HG03097 (cell line): ENCODE measurements at regions not wholly inside any gene's neighbourhood (a gene's known extent, or its start where the extent isn't known, plus 50 kb on each side); places are given as distances from the start of the nearest gene placed in this dataset.

Experiments used
- ATAC-seq: cut with Tn5 transposase; IDR thresholded peaks from one replicate; pipeline ENCODE4 v1.9.1; 2021; ENCODE audit not compliant: unreplicated experiment, low FRiP score

- no peak for ATAC-seq
These were observed 325.5 kb downstream of the KCNRG start for GRCh38 chr13:50340551-50341287.

- no peak for ATAC-seq
These were observed 326.3 kb downstream of the KCNRG start for GRCh38 chr13:50341526-50341925.

GRCh38 chr13:50344717-50345116 lies 329.5 kb downstream of the KCNRG start:
- ATAC-seq: no peak

DNA sequence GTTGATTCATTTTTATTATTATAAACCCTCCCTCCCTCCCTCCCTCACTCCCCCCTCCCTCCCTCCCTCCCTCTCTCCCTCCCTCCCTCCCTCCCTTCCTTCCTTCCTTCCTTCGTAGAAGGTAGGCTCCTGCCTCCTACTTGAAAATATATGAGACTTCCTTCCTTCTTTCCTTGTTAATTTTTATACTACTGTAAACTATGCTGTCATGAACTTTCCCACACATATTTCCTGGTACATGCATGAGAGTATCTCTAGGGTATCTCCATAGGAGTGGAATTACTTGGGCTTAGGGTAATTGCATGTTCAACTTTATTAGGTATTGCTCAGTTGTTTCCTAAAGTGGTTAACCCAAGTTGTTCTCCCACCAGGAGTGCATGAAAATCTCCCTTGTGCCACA lies 330.6 kb downstream of the KCNRG start:
- no peak for ATAC-seq

DNA sequence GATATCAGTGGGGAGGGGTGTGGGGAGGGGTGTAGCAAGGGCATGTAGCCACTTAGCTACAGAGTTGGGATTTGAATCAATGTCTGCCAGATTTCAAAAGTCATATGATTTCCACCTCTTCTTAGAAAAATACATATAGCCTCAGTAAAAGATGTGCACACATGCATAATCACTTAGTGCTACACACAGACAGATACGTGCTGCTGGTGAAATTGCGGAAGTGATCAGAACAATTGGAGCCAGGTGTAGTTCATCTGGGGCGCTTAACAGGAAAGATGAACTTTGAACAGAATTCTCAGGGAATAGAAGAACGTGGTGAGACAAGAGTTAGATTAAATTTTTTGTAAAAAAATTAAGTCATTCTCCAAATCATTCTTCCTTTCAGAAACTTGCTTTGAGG lies 333.1 kb downstream of the KCNRG start:
- ATAC-seq: no peak

DNA sequence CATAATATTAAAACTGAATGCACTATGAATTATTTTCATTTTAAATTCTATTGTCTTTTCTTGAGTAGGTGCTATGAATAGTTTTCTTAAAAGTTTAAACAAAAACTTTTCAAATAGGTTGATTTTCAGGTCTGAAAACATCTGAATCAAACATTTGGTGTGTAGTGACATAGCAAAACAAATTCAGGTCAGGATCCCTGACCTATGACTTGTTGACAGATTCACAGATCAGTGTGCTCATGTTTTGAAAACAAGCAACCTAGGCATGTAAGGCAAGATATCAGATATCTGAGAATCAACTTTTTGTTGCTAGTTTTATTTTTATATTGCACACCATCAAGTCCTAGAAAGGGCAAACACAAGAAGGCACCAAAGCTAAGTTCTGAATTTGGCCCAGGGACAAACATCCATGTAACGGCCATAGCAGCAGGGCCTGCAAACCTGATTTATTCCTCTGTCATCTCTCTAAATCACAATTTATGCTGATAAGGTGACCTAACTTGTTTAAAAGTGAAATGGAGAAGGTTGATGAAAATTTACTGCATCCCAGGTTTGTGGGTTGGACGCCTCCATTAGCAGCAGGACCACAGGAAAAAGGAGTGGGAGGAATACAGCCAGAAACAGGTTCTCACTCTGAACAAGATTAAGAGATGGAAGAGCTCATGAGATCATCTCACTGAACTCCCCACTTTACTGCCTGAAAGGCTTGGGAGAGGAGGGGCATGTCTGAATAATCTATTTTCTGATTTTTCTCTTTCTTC lies 337.7 kb downstream of the KCNRG start:
- ATAC-seq: no peak

GRCh38 chr13:50353651-50354415 lies 338.6 kb downstream of the KCNRG start:
- ATAC-seq: no peak

DNA sequence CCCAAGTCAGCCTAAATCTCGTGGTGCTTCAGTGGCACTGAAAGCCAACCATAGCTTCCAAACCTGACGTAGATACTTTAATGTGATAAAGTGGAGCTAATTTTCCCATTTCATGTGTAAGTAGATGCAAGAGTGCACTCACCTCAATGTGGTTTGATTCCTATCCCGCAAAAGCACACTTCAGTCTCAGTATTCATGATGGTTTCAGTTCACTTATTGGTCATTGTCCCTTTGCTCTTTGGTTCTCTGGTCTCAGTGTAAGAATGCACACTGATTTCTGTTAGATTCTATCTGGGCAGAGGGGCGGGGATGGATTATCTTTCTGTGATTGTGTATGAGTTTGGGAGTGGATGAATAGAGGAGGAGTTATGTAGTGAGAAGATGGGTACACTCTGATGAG lies 340.6 kb downstream of the KCNRG start:
- ATAC-seq: peak; percentile 50

GRCh38 chr13:50357136-50357535 lies 341.9 kb downstream of the KCNRG start:
- ATAC-seq: no peak

- no peak for ATAC-seq
These were observed 342.4 kb downstream of the KCNRG start for GRCh38 chr13:50357586-50358118.

- ATAC-seq: no peak
These were observed 343.2 kb downstream of the KCNRG start for GRCh38 chr13:50358231-50359040.

DNA sequence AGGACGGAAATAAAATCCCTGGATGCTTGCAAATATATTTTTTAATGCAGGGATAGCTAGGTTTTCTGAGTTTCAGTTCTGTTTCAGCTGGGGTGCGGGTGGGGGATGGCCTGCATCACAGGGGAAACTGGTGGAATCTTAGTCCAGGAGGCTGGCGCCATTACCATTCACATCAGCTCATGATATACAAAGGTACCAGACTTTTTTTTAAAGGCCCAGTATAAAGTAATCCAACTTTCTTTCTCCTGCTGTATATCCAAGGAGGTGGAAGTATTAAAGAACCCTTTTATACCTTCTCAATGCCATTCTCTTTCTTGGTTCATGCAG lies 343.8 kb downstream of the KCNRG start:
- ATAC-seq: no peak

DNA sequence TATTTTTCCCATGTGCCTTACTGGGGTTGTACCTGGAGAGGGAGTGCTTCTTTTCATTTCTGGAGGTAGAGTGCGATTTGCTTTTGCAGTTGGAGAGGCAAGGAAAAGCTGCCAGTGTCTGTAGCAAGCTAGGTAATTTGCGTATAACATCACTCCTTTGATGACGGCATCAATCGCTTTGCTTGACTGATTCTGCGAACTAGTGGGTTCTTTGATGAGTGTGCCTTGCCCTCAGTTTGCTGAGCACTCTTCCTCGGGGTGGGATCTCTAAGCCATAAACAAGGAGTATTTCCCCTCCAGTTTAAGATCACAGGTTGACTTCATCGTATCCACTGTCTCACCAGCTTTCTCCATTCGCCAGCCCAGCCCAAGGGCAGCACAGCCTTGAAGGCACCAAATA lies 344.5 kb downstream of the KCNRG start:
- no peak for ATAC-seq

GRCh38 chr13:50360637-50361036 lies 345.4 kb downstream of the KCNRG start:
- no peak for ATAC-seq

DNA sequence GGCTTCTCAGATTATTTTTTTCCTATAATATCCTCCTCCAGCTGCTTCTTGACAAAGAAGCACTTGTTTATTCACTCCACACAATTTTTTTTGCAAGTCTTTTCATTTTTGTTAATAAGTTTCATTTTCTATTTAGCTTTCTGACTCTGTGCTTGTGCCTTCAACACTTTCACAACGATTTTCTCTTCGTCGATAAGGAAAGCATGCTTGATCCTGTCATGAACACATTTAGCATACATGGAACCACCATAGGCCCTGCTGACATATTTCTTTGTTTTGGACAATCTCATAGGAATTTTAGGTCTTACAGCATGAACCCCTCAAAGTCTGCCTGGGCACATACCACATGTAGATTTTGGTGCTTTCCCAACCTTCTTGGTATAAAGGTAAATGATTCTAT lies 346.0 kb downstream of the KCNRG start:
- no peak for ATAC-seq

DNA sequence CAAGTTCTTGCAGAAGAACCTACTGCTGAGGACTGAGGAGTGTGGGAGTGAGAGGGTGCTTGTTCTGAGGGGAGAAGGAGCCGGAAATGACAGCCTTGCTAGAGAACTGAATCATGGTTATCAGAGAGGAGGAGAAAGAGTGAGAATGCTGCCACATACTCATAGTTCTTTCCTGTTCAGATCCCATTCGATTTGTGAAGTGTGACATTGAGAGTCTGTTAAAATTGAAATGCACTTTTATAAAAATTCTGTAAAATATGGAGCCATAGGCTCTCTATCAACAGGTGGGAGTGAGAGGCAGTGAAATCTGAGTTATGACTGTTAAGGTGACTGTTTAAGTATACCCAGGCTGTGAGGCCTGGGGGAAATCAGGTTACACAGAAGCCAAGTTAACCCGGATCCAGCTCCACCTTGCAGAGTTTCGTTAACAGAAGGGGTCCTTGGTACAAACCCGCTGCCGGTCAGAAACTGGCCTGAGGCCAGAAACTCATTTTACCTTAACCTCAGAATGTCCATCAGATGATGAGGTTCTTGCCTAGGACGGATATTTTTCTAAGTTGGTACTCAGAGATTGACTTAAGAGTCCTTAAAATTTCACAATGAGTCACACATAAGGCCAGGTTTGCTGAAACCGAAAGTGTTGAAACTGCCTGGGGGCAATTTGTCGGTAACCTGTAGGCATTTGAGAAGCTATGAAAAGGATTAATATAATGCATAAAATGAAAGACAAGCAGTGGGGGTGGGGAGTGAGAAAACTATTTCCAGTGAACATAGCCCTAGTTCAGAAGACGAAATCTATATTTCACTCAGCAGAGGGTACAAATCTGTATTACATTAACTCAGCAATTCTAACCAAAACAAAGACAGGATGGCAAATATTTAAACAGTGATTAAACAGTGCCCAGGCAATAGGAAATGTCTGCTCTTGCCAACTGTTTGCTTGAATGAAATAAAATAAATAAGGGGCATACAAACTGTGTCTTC lies 350.5 kb downstream of the KCNRG start:
- ATAC-seq: peak; percentile 65

DNA sequence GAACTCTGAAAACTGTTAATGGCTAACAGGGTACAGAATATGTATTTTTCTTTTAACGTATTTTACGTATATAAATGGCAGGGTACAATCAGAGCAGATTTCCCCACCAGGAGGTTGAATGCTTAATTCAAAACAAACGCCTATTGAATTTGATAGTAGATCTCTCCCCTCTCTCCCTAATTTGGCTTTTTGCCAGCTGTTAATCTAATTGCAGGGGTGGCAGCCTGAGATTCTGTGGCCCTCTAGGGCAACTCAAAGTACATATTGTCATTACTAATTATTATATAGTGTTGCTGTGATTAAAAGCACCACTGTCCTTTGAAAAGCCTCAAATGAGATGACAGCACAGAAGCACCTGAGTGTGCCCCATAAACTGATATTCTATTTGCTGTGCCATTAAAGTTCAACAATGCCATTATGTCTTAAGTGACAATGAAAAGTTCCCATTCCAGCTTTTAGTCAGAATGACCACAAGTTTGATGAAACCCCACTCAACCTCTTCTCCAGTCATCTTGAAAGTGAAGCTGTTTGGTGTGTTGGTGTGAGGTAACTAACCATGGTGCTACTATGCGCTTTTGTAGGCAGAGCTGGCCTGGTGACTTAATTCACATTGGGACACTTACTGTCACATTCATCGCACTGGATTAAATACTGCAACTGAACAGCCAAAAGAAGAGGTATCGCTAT lies 351.4 kb downstream of the KCNRG start:
- ATAC-seq: peak; percentile 35

- ATAC-seq: no peak
These were observed 354.4 kb downstream of the KCNRG start for GRCh38 chr13:50369646-50370045.
